ENCODE measurements at regions not wholly inside any gene's neighbourhood (a gene's known extent, or its start where the extent isn't known, plus 50 kb on each side); places are given as distances from the start of the nearest gene placed in this dataset.

- TF ChIP-seq CTCF (conservative IDR thresholded peaks at IDR 0.05; ENCODE audit: low read depth, low read length) (no peak), EZH2 (IDR thresholded peaks at IDR 0.05; ENCODE audit: borderline replicate concordance, low read depth, low read length, poor library complexity, severe bottlenecking) (no peak)
These were observed 272.3 kb upstream of the NOVA1 start for GRCh38 chr14:26870096-26870495.

All from A673 (cell line).